ENCODE measurements at regions not wholly inside any gene's neighbourhood (a gene's known extent, or its start where the extent isn't known, plus 50 kb on each side); places are given as distances from the start of the nearest gene placed in this dataset.
"Not testable (repeated sequence)": the region's sequence is repeated elsewhere in the genome, so short reads cannot be mapped to it uniquely, and the experiment has no call there.

DNA sequence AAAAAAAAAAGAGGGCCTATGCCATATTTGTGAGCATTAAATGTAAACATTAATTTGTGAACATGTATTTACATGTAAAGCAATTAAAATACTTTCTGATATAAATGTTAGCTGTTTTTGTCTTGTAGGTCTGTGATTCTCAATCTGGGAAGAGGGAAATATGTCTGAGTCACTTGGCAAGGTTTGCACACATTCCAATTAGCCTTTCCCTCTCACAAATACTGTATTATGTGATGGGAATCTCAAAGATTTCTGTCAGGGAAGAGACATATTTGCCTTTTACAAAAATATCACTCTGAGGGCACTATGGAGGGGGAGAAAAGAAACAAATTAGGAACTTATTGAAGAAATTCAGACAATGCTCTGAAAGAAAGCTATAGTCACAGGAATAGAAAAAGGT is 483.6 kb downstream of the GBE1 start:
- no peak for DNase-seq

GRCh38 chr3:81274671-81275070 is 486.8 kb downstream of the GBE1 start:
- DNase-seq = no peak

- DNase-seq = no peak
These were observed 490.7 kb downstream of the GBE1 start for GRCh38 chr3:81270603-81271379.

- no peak for DNase-seq
These were observed 492.9 kb downstream of the GBE1 start for GRCh38 chr3:81268526-81268925.

DNA sequence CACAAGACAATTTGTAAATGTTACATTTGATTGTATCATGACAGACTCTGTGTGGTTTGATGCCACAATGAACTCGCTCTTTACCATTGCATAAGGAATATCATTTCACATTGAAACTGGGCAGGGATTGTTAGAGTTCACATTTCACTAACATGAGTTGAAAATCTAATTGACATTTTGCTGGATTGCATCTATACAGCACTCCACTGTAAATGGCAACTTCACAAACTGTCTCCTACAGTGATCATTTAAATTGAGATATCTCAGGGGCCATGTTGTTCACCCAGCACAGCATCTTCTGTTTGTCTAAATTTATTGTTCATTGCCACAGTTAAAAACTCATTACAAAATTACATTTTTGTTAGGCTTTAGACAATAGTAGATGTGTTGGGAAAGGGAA is 499.4 kb downstream of the GBE1 start:
- no peak for DNase-seq

DNA sequence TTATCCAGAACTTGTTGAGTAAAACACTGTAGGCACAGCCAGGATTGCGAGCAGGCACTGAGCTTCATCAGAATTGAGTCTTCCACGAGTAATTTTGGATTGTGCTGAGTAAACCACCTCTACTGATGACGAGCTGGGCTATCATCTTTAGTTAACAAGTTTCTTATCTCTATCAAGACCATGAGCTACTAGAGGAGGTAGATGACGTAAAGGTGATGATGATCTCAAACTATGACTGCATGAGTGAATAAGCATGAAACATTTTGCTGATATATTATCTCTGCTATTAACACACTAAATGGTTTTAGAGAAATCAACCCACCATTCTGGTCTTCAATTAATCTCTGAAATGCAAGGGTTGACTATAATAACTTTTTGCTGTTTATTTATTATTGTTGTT is 506.0 kb downstream of the GBE1 start:
- DNase-seq = no peak

DNA sequence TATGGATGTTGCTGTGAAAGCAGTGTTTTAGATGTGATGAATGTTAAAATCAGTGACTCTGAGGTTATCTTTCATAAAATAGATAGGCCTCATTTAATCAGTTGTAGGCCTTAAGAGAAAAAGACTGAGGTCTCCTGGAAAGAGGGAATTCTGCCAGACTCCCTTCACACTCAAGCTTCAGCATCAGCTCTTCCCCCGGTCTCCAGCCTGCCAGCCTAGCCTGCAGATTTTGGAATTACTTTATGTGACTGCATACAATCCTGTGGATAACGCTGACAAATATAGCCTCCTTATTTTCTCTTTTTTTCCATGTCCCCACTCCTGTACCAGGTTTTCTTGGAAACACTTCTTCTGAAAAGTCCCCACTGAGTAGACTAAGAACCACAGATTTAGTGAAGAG is 510.3 kb downstream of the GBE1 start:
- no peak for DNase-seq

DNA sequence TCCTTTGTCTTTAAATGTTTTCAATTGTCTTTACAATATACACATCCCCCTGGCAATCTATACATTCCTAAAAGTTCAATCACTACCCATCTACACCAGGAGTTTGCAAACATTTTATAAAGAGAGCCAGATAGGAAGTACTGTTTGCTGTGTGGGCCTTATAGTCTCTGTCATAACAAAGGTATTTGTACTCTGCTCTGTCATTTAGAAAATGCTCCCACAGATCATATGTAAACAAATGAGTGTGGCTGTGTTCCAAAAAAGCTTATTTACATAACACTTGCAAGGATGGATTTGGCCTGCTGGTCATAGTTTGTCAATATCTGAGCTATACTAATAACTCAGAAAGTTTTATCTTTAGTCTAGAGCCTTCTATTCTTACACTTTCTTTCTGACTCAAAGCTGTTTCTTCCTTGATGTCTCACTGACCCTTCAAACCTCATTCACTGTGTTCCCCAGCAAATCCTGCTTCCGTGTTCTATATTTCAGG is 511.9 kb downstream of the GBE1 start:
- no peak for DNase-seq

- no peak for DNase-seq
These were observed 515.9 kb downstream of the GBE1 start for GRCh38 chr3:81245501-81245900.

GRCh38 chr3:81245043-81245442 is 516.4 kb downstream of the GBE1 start:
- no peak for DNase-seq

GRCh38 chr3:81244231-81244630 is 517.2 kb downstream of the GBE1 start:
- peak in 1 of 2 experiments; percentile 40 for DNase-seq

- DNase-seq = peak; percentile 22 to 70
These were observed 518.6 kb downstream of the GBE1 start for GRCh38 chr3:81242871-81243270.

DNA sequence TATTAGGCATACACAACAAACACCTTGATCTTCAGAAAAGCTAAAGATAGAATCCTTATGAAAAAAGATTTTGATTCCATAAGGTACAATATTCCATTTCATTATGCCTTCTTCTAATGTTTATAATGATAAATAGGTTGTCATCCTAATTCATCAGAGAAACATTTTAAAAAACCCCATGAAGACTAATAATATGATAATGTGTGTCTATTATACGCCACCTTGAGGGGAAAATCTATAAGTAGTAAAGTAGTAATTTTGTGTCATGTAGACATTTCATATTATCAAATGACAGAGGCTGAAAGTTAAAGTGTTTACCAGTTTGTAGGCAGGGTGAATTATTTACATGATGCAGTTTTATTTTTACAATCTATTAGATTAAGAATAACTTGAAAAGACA is 524.3 kb downstream of the GBE1 start:
- DNase-seq = no peak

DNA sequence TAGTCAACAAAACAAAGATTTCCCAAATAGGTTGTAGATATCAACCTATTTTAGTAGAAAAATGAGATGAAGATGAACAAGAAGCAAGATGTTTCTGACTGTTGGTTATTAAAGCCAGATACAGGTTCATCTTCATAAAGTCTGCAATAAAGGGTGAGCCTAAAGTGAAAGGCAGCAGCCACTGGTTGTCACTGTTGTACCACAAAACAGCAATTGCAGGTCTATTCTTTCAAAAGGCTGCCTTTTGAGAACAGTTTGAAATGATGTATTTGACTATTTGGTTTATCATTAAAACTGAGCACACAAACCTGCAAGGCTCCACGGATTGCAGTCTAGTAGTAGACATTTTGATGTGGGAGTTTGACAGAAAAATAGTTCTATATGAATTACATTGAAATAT is 543.4 kb downstream of the GBE1 start:
- DNase-seq = peak; percentile 7 to 30

GRCh38 chr3:81217101-81217500 is 544.3 kb downstream of the GBE1 start:
- peak; percentile 9 to 64 for DNase-seq

DNA sequence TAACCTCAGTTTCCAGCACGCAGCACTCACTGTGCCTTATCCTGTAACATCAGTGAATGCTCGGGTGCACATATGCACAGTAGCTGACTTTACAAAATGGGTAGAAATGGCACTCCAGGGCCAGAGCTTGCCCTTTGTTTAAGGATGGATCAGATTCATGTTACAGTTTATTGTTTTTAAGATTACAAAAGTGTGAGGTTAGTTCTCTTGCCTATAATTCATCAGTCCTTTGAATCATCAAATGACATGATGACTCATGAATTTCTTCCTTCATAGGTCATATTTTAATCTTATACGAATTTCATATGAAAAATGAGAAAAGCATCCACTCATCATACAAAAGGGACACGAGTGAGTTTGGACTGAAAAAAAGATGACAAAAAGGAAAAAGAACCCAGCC is 545.3 kb downstream of the GBE1 start:
- DNase-seq = no peak

DNA sequence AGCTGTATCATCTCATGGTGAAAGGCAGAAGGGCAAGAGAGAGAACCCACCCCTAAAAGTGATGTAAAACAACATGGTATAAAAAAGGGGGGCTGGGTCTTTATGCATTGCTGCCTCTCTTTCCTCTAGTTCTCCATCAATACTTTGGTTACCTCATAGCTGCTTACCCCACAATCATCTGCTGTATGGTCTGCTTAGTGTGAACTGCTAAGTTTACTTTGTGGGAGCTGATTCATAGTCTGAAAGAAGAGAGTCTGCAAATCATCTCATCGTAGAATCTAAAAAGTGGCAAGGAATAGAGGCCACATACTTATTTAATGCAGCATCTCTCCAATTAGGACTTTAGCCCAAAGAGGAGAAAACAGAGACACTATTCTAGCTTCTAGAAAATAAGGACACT is 546.8 kb downstream of the GBE1 start:
- no peak for DNase-seq

GRCh38 chr3:81199587-81199986 is 561.9 kb downstream of the GBE1 start:
- DNase-seq = no peak

DNA sequence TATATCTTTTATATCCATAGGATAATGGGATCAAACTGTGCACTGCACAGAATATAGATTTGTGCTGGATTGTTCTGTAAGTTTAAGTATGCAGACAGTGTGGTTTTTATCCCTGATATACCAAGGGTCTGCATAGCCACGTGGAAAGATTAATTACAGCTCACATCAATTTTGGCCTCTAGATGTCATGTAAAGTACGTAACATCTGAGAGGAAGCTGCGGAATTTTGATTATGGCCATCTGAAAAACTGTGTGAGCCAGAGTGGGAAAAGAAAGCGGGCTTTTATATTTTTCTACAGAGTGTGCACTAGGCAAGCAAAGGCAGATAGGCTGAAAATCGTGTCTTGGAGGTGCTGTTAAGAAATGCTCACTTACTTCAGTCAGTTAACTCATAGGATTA is 562.7 kb downstream of the GBE1 start:
- DNase-seq = peak in 1 of 2 experiments; percentile 14

GRCh38 chr3:81198216-81198615 is 563.2 kb downstream of the GBE1 start:
- no peak for DNase-seq

GRCh38 chr3:81197386-81197785 is 564.1 kb downstream of the GBE1 start:
- peak in 1 of 2 experiments; percentile 1 for DNase-seq

GRCh38 chr3:81195478-81195877 is 566.0 kb downstream of the GBE1 start:
- DNase-seq = no peak

- no peak for DNase-seq
These were observed 575.0 kb downstream of the GBE1 start for GRCh38 chr3:81186412-81186811.

- not testable (repeated sequence) for DNase-seq
These were observed 579.2 kb downstream of the GBE1 start for GRCh38 chr3:81182086-81182875.

Data from NCI-H524 (cell line).